Adrenal gland (tissue), 9 donors: ENCODE measurements at regions not wholly inside any gene's neighbourhood (a gene's known extent, or its start where the extent isn't known, plus 50 kb on each side); places are given as distances from the start of the nearest gene placed in this dataset.

Experiments
- DNase-seq, 7 donors: peaks; one replicate each; pipeline ENCODE4 v3.0.0-alpha.2; 2019 to 2020
- H3K27ac ChIP-seq, 5 donors: fragments of 200-600 bp; sonication (generic) in 4 of 5; 1 replicate in 3 of 5; 2 replicates in 2 of 5; pipeline versions ENCODE4 v1.5.1 to v1.8.0; 2016 to 2020; ENCODE audit warnings: mild to moderate bottlenecking in 1 of 5
- H3K27me3 ChIP-seq: fragments of 200-600 bp; 2 replicates; pipeline ENCODE4 v1.8.0; 2021
- H3K36me3 ChIP-seq, 2 donors: fragments of 200-600 bp; replicated peaks in 1 of 2; 1 replicate in 1 of 2; 2 replicates in 1 of 2; pipeline versions ENCODE4 v1.5.1 to v1.8.0; 2018 to 2022
- H3K4me1 ChIP-seq, 2 donors: fragments of 200-600 bp; replicated peaks in 1 of 2; 1 replicate in 1 of 2; 2 replicates in 1 of 2; pipeline versions ENCODE4 v1.5.1 to v1.8.0; 2018 to 2021
- H3K4me3 ChIP-seq, 4 donors: fragments of 200-600 bp; sonication (generic) in 3 of 4; one replicate each; pipeline ENCODE4 v1.5.1; 2016 to 2018
- H3K9me3 ChIP-seq, 3 donors: fragments of 200-600 bp; sonication (generic) in 1 of 3; replicated peaks in 1 of 3; 1 replicate in 2 of 3; 2 replicates in 1 of 3; pipeline versions ENCODE4 v1.5.1 to v1.8.0; 2016 to 2021
- CTCF ChIP-seq, 6 experiments: fragments of 450-650 bp in 4 of 6; fragments of 200-600 bp in 2 of 6; sonication (generic) in 1 of 6; IDR thresholded peaks; 1 replicate in 5 of 6; 2 replicates in 1 of 6; pipeline versions ENCODE4 v1.5.1 to v1.8.0; 2016 to 2021; ENCODE audit warnings: antibody characterized with exemption in 6 of 6, mild to moderate bottlenecking in 2 of 6, moderate library complexity in 1 of 6
- POLR2A ChIP-seq, 2 donors: fragments of 450-650 bp; IDR thresholded peaks; one replicate each; pipeline ENCODE4 v1.6.1; 2017; ENCODE audit warnings: antibody characterized with exemption in 2 of 2, mild to moderate bottlenecking in 2 of 2, moderate library complexity in 1 of 2
- WGBS, 4 donors: extraction: QIAGEN DNeasy Blood & Tissue Kit in 2 of 4; methylation state at CpG; one replicate each; pipeline versions ENCODE4 v1.1.5 to v1.1.7; 2013 to 2017; 5-methylcytosine and 5-hydroxymethylcytosine counted together
- intact Hi-C, 2 donors: fragments of 100-400 bp; cut with DNase I; formaldehyde crosslinking; loops; one replicate each; pipeline versions ENCODE4 v1.14.1 to v1.15.0; 2022 to 2023
- donor health status: healthy with polysubstance abuse.
- donor health status: Bipolar disorder and iron deficiency.
- donor health status: DM: yes; HTN: yes; CAD: no.
- donor health status: DM: no; HTN: no; CAD: no.
- donor health status: DM: no; HTN: no; CAD: no.

DNA sequence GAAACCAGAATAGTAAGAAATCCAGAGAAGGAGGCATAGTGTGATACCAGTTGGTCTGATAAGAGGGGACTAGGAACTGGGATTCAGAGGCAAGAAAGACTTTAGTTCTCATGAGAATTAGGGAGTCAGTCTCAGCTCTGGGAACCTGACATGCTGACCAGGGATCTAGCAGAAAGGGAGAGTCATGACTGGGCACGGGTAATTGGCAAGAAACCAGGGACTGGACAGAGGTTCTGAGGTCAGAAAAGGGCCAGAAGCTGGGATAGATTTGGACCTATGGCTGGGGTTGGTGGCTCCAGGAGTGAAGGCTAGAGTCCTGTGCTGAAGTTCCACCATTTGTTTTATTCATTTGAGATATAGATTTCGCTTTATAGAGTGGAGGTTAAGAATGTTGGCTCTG lies 110.2 kb upstream of the C1GALT1C1 start:
- TF ChIP-seq CTCF (IDR thresholded peaks at IDR 0.05), result no peak
- TF ChIP-seq POLR2A (IDR thresholded peaks at IDR 0.05), result no peak
- Histone ChIP-seq H3K9me3 (no peaks in the 10 kb centered on the region), H3K4me1 (no peaks in the 10 kb centered on the region), H3K36me3 (no peaks in the 10 kb centered on the region), H3K4me3 (no peak overlapping the region), H3K27ac (no peak overlapping the region), H3K27me3 (no peaks in the 10 kb centered on the region)
- DNase-seq, result no peak
- 53 to 70% (median 62%) methylated on average over 2 of the region's 2 CpGs for WGBS, 4 donors
- intact Hi-C loops, result no loop called here

GRCh38 chrX:120739300-120739699 lies 109.4 kb upstream of the C1GALT1C1 start:
- Histone ChIP-seq H3K27ac (no peak overlapping the region), H3K4me1 (no peaks in the 10 kb centered on the region), H3K36me3 (no peaks in the 10 kb centered on the region), H3K9me3 (no peaks in the 10 kb centered on the region), H3K27me3 (no peaks in the 10 kb centered on the region), H3K4me3 (no peak overlapping the region)
- intact Hi-C loops, result no loop called here
- no peak for TF ChIP-seq POLR2A (IDR thresholded peaks at IDR 0.05)
- TF ChIP-seq CTCF (IDR thresholded peaks at IDR 0.05), result no peak
- DNase-seq, result no peak

DNA sequence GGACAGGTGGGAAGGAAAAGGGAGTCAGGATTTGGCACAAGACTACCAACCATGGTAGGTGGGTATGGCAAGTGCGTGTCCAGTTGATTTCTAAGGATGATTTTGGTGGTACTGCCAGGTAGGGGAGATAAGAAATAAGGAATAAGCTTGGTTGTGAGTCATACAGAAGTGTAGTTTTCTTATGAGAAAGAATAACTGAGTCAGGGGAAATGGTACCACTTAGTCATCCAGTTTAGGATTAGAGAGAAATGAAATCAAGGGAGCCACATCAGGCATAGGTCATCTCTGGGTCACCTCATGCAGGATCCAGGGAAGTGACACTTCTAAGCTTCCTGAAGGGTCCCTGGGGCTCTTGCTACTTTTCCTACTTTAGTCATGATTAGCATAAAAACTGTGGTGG lies 107.1 kb upstream of the C1GALT1C1 start:
- Histone ChIP-seq H3K27ac (no peak overlapping the region), H3K27me3 (no peaks in the 10 kb centered on the region), H3K4me1 (no peaks in the 10 kb centered on the region), H3K4me3 (no peak overlapping the region), H3K36me3 (no peaks in the 10 kb centered on the region), H3K9me3 (no peaks in the 10 kb centered on the region)
- DNase-seq, result no peak
- intact Hi-C loops, result no loop called here
- 48 to 100% (median 78%) methylated on average over 1 of the region's 1 CpG for WGBS, 4 donors
- TF ChIP-seq POLR2A (IDR thresholded peaks at IDR 0.05) (no peak), CTCF (IDR thresholded peaks at IDR 0.05) (no peak)

DNA sequence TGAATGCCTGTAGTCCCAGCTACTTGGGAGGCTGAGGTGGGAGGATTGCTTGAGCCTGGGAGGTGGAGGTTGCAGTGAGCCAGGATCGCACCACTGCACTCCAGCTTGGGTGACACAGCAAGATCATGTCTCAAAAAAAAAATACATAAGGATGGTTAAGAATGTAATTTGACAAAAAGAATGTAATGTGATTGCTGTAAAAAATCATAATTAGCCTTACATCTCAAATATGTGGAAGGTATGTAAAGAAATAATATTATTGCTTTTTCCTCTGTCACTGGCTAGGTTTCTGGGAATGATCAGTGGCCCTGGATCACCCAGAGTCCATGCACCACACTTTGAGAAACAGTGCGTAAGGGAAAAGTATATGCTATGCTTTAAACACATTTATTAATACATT lies 106.1 kb upstream of the C1GALT1C1 start:
- 70 to 100% (median 96%) methylated on average over 2 of the region's 2 CpGs for WGBS, 4 donors
- no peak for TF ChIP-seq POLR2A (IDR thresholded peaks at IDR 0.05)
- no peak for TF ChIP-seq CTCF (IDR thresholded peaks at IDR 0.05)
- Histone ChIP-seq H3K27ac (no peak overlapping the region), H3K9me3 (no peaks in the 10 kb centered on the region), H3K27me3 (no peaks in the 10 kb centered on the region), H3K4me3 (no peak overlapping the region), H3K36me3 (no peaks in the 10 kb centered on the region), H3K4me1 (no peaks in the 10 kb centered on the region)
- intact Hi-C loops, result no loop called here
- DNase-seq, result no peak
